ENCODE measurements at regions not wholly inside any gene's neighbourhood (a gene's known extent, or its start where the extent isn't known, plus 50 kb on each side); places are given as distances from the start of the nearest gene placed in this dataset.

GRCh38 chr9:95645992-95646391 lies 129.2 kb upstream of the PTCH1 start:
- Histone ChIP-seq H3K27ac (no peak overlapping the region), H3K9me3 (no peaks in the 10 kb centered on the region), H3K4me1 (no peaks in the 10 kb centered on the region), H3K36me3 (no peaks in the 10 kb centered on the region), H3K4me3 (no peak overlapping the region), H3K27me3 (no peaks in the 10 kb centered on the region)
- DNase-seq: no peak
- intact Hi-C loops (cut with DNase I; ENCODE audit: low total_unique reads): no loop called here
- TF ChIP-seq CTCF (IDR thresholded peaks at IDR 0.05): no peak
- TF ChIP-seq POLR2A (IDR thresholded peaks at IDR 0.05): no peak
- no peak for TF ChIP-seq POLR2AphosphoS5 (IDR thresholded peaks at IDR 0.05)
- TF ChIP-seq EP300 (IDR thresholded peaks at IDR 0.05): no peak

GRCh38 chr9:95645579-95645978 lies 128.8 kb upstream of the PTCH1 start:
- H3K4me1 ChIP-seq: no peaks in the 10 kb centered on the region
- WGBS, 5 donors: 87 to 95% (median 90%) methylated on average over 2 of the region's 2 CpGs
- no peak overlapping the region for H3K4me3 ChIP-seq
- intact Hi-C loops (cut with DNase I; ENCODE audit: low total_unique reads): no loop called here
- TF ChIP-seq POLR2AphosphoS5 (IDR thresholded peaks at IDR 0.05) (no peak), EP300 (IDR thresholded peaks at IDR 0.05) (no peak), CTCF (IDR thresholded peaks at IDR 0.05) (no peak), POLR2A (IDR thresholded peaks at IDR 0.05) (no peak)
- DNase-seq: no peak
- no peaks in the 10 kb centered on the region for H3K9me3 ChIP-seq
- H3K27ac ChIP-seq: no peak overlapping the region
- no peaks in the 10 kb centered on the region for H3K36me3 ChIP-seq
- no peaks in the 10 kb centered on the region for H3K27me3 ChIP-seq

GRCh38 chr9:95644377-95644776 lies 127.6 kb upstream of the PTCH1 start:
- intact Hi-C loops (cut with DNase I; ENCODE audit: low total_unique reads): no loop called here
- H3K4me3 ChIP-seq: no peak overlapping the region
- no peak for DNase-seq
- WGBS, 5 donors: 21 to 44% (median 30%) methylated on average over 2 of the region's 2 CpGs
- H3K27me3 ChIP-seq: no peaks in the 10 kb centered on the region
- H3K27ac ChIP-seq: no peak overlapping the region
- TF ChIP-seq CTCF (IDR thresholded peaks at IDR 0.05) (no peak), POLR2A (IDR thresholded peaks at IDR 0.05) (no peak), EP300 (IDR thresholded peaks at IDR 0.05) (no peak), POLR2AphosphoS5 (IDR thresholded peaks at IDR 0.05) (no peak)
- H3K36me3 ChIP-seq: no peaks in the 10 kb centered on the region
- H3K4me1 ChIP-seq: no peaks in the 10 kb centered on the region
- H3K9me3 ChIP-seq: no peaks in the 10 kb centered on the region

GRCh38 chr9:95643619-95644018 lies 126.8 kb upstream of the PTCH1 start:
- Histone ChIP-seq H3K4me1 (no peaks in the 10 kb centered on the region), H3K27ac (no peak overlapping the region), H3K27me3 (no peaks in the 10 kb centered on the region), H3K36me3 (no peaks in the 10 kb centered on the region), H3K4me3 (no peak overlapping the region), H3K9me3 (no peaks in the 10 kb centered on the region)
- intact Hi-C loops (cut with DNase I; ENCODE audit: low total_unique reads): no loop called here
- 62 to 89% (median 82%) methylated on average over 4 of the region's 4 CpGs for WGBS, 5 donors
- TF ChIP-seq EP300 (IDR thresholded peaks at IDR 0.05) (no peak), CTCF (IDR thresholded peaks at IDR 0.05) (no peak), POLR2AphosphoS5 (IDR thresholded peaks at IDR 0.05) (no peak), POLR2A (IDR thresholded peaks at IDR 0.05) (no peak)
- DNase-seq: no peak

- peaks cover 0 to 5% (median 1%) of the 10 kb centered on the region in 4 donors for H3K9me3 ChIP-seq
Measured at GRCh38 chr9:95642189-95642588, 125.4 kb upstream of the PTCH1 start.

More at GRCh38 chr9:95642189-95642588, 125.4 kb upstream of the PTCH1 start:
- intact Hi-C loops (cut with DNase I; ENCODE audit: low total_unique reads): no loop called here
- Histone ChIP-seq H3K27ac (no peak overlapping the region), H3K27me3 (no peaks in the 10 kb centered on the region), H3K36me3 (no peaks in the 10 kb centered on the region), H3K4me3 (no peak overlapping the region), H3K4me1 (no peaks in the 10 kb centered on the region)
- no peak for TF ChIP-seq EP300 (IDR thresholded peaks at IDR 0.05)
- TF ChIP-seq CTCF (IDR thresholded peaks at IDR 0.05): no peak
- TF ChIP-seq POLR2A (IDR thresholded peaks at IDR 0.05): no peak
- TF ChIP-seq POLR2AphosphoS5 (IDR thresholded peaks at IDR 0.05): no peak
- DNase-seq: no peak
